Kidney (tissue), 13 donors: ENCODE measurements at regions not wholly inside any gene's neighbourhood (a gene's known extent, or its start where the extent isn't known, plus 50 kb on each side); places are given as distances from the start of the nearest gene placed in this dataset.

Experiments used
- DNase-seq, 5 donors: peaks; one replicate each; pipeline ENCODE4 v3.0.0-alpha.2; 2013 to 2020
- FAIRE-seq: peaks from 2 replicates; lab custom pipeline; 2012; peaks lifted over from hg19 to GRCh38; lab: Jason Lieb, UNC
- H3K27ac ChIP-seq, 2 donors: one replicate each; pipeline ENCODE4 v1.7.0; 2013; ENCODE audit warnings: low read depth in 2 of 2, low read length in 2 of 2, inconsistent platforms in 1 of 2
- H3K27me3 ChIP-seq: one replicate; pipeline ENCODE4 v1.7.1; 2013; ENCODE audit warnings: low read length, inconsistent platforms; ENCODE audit not compliant: control insufficient read depth, insufficient read depth
- H3K36me3 ChIP-seq, 3 donors: one replicate each; pipeline versions ENCODE4 v1.7.0 to v1.7.1; 2013; ENCODE audit warnings: low read length in 3 of 3, control low read depth in 1 of 3, inconsistent platforms in 1 of 3; ENCODE audit not compliant: insufficient read depth in 3 of 3, control insufficient read depth in 2 of 3
- H3K4me1 ChIP-seq, 3 donors: one replicate each; pipeline versions ENCODE4 v1.7.0 to v1.7.1; 2013; ENCODE audit warnings: low read length in 3 of 3, inconsistent platforms in 1 of 3, low read depth in 1 of 3; ENCODE audit not compliant: control insufficient read depth in 2 of 3, insufficient read depth in 2 of 3
- H3K4me3 ChIP-seq, 3 donors: one replicate each; pipeline versions ENCODE4 v1.7.0 to v1.8.1; 2013; ENCODE audit warnings: low read length in 3 of 3, control low read depth in 1 of 3, inconsistent platforms in 1 of 3
- H3K9ac ChIP-seq, 3 donors: one replicate each; pipeline versions ENCODE4 v1.7.0 to v1.7.1; 2013; ENCODE audit warnings: low read length in 3 of 3, control low read depth in 1 of 3, inconsistent platforms in 1 of 3
- H3K9me3 ChIP-seq, 3 donors: one replicate each; pipeline versions ENCODE4 v1.7.0 to v1.7.1; 2013; ENCODE audit warnings: low read length in 3 of 3, control low read depth in 1 of 3, inconsistent platforms in 1 of 3; ENCODE audit not compliant: control insufficient read depth in 2 of 3, insufficient read depth in 1 of 3
- intact Hi-C: fragments of 100-400 bp; cut with DNase I; formaldehyde crosslinking; loops from one replicate; pipeline ENCODE4 v1.11.1; 2022
- TF ChIP-seq, protein P1 (sequence below): IDR thresholded peaks from 3 replicates; pipeline ENCODE4 v1.5.1; 2012; ENCODE audit warnings: mild to moderate bottlenecking, moderate library complexity, borderline replicate concordance; ENCODE audit not compliant: insufficient read depth; ENCODE audit errors: extremely low read depth
- donor health status: control.
- donor health status: control.
- donor health status: control.
- donor health status: control.
- donor health status: control.
- donor health status: DM: yes; HTN: yes; CAD: no.
- donor health status: Normal renal cell carcinoma (clear cell type).

DNA sequence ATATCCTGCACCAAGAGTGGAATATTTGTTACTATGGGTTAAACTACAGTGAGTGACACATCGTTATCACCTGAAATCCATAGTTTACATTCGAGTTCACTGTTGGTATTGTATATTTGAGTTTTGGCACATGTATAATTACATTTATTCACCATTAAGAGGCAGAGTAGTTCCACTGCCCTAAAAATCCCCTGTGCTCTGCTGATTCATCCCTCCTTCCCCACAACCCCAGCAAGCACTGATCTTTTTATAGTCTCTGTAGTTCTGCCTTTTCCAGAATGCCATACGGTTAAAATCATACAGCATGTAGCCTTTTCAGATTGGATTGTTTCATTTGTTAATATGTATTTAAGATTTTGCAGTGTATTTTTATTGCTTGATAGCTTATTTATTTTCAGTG is 495.2 kb downstream of the DIRAS2 start:
- Histone ChIP-seq H3K36me3 (no peaks in the 10 kb centered on the region), H3K4me1 (no peaks in the 10 kb centered on the region), H3K4me3 (no peak overlapping the region), H3K27me3 (no peaks in the 10 kb centered on the region), H3K9me3 (no peaks in the 10 kb centered on the region), H3K27ac (no peak overlapping the region), H3K9ac (no peak overlapping the region)
- DNase-seq (no peak), FAIRE-seq (no peak)
- intact Hi-C loops = no loop called here
- TF ChIP-seq, protein P1, sequence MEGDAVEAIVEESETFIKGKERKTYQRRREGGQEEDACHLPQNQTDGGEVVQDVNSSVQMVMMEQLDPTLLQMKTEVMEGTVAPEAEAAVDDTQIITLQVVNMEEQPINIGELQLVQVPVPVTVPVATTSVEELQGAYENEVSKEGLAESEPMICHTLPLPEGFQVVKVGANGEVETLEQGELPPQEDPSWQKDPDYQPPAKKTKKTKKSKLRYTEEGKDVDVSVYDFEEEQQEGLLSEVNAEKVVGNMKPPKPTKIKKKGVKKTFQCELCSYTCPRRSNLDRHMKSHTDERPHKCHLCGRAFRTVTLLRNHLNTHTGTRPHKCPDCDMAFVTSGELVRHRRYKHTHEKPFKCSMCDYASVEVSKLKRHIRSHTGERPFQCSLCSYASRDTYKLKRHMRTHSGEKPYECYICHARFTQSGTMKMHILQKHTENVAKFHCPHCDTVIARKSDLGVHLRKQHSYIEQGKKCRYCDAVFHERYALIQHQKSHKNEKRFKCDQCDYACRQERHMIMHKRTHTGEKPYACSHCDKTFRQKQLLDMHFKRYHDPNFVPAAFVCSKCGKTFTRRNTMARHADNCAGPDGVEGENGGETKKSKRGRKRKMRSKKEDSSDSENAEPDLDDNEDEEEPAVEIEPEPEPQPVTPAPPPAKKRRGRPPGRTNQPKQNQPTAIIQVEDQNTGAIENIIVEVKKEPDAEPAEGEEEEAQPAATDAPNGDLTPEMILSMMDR = no peak

DNA sequence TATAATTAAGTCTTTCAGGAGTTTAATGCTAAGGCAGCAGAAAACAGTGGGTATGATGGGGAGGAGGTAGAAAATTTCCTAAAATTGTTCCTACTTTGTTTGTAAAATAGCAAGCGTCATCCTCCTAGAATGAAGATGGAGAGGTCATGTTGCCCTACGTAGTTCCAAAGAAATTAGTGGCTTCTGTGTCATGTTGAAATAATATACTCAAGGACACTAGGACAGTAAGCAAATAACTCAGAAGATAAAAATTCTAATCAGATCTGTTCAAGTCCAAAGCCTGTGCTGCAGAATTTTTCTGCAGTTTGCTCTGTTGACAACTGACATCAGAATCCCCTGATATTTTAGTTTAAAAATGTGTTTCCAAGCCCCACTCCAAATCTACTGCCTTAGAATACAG is 486.3 kb downstream of the DIRAS2 start:
- H3K4me1 ChIP-seq = no peaks in the 10 kb centered on the region
- H3K27ac ChIP-seq = no peak overlapping the region
- no peaks in the 10 kb centered on the region for H3K36me3 ChIP-seq
- H3K4me3 ChIP-seq = no peak overlapping the region
- H3K9me3 ChIP-seq = no peaks in the 10 kb centered on the region
- no peak overlapping the region for H3K9ac ChIP-seq
- FAIRE-seq (no peak), DNase-seq (no peak)
- TF ChIP-seq, protein P1 = no peak
- H3K27me3 ChIP-seq = no peaks in the 10 kb centered on the region
- intact Hi-C loops = no loop called here

DNA sequence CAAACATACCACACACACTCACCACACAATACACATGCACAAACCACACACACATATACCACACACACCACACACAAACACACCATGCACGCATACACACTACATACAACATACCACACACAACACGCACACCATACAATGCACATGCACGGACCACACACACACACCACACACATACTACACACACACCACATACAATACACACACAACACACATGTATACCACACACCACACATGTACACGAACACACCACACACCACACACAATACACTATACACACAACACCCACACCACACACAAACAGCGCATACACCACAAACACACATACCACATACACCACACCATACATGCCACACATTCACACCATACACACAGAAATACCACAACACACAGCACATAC is 480.3 kb downstream of the DIRAS2 start:
- TF ChIP-seq, protein P1 = no peak
- FAIRE-seq = no peak

DNA sequence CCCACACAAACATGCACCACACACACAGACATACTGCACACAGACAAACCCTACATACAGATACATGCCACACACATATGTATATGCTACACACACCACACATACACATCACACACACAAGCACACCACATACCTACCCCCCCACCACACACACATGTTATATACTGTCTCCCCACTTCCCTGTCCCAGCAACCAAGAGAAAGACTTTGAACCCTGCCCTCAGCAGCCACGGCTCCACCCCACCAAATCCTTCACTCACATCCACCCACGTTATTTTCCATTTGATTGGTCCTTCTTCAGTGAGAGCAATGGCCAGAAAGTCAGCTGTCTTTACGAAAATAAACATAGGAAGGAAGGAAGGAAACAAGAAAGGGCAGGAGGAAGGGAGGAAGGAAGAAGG is 479.8 kb downstream of the DIRAS2 start:
- H3K27me3 ChIP-seq = no peaks in the 10 kb centered on the region
- no peak overlapping the region for H3K4me3 ChIP-seq
- DNase-seq = no peak
- no peaks in the 10 kb centered on the region for H3K36me3 ChIP-seq
- H3K4me1 ChIP-seq = no peaks in the 10 kb centered on the region
- H3K9me3 ChIP-seq = peaks cover 0 to 2% (median 0%) of the 10 kb centered on the region in 3 donors
- no peak overlapping the region for H3K9ac ChIP-seq
- H3K27ac ChIP-seq = no peak overlapping the region
- intact Hi-C loops = no loop called here
- TF ChIP-seq, protein P1 = no peak
- no peak for FAIRE-seq

More for the DNA sequence above, 480.3 kb downstream of the DIRAS2 start:
- intact Hi-C loops = no loop called here
- H3K36me3 ChIP-seq = no peaks in the 10 kb centered on the region
- no peak overlapping the region for H3K9ac ChIP-seq
- H3K4me1 ChIP-seq = no peaks in the 10 kb centered on the region
- H3K27me3 ChIP-seq = no peaks in the 10 kb centered on the region
- H3K27ac ChIP-seq = no peak overlapping the region
- DNase-seq = no peak
- no peak overlapping the region for H3K4me3 ChIP-seq
- peaks cover 0 to 2% (median 0%) of the 10 kb centered on the region in 3 donors for H3K9me3 ChIP-seq
